ENCODE measurements at regions not wholly inside any gene's neighbourhood (a gene's known extent, or its start where the extent isn't known, plus 50 kb on each side); places are given as distances from the start of the nearest gene placed in this dataset.

DNA sequence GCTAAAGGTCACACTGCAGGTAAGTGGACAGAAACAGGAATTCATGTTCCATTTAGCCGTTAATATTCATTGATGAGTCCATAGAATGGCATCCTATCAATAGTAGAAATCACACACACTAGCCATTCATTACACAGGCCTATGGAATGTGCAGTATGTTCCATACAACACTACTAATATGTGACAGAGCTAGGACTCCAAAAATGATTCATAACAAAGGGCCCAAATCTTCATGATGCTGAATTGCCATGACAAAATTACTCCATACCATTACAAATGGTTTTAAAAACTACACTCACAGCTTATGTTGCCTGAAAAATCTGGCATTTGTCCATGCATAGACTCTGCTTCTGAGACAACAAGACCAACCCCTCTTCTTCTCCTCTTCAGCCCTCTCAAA, 549.1 kb downstream of the XPNPEP1 start:
- H3K4me3 Mint-ChIP-seq: no peak overlapping the region
- H3K36me3 Mint-ChIP-seq: no peaks in the 10 kb centered on the region
- H3K27ac Mint-ChIP-seq: no peak overlapping the region
- TF ChIP-seq CTCF (conservative IDR thresholded peaks at IDR 0.05): no peak
- no peaks in the 10 kb centered on the region for H3K27me3 Mint-ChIP-seq
- no peaks in the 10 kb centered on the region for H3K4me1 Mint-ChIP-seq (ENCODE audit: unreplicated experiment)
- no peaks in the 10 kb centered on the region for H3K9me3 Mint-ChIP-seq
- DNase-seq (ENCODE audit: extremely low spot score, unreplicated experiment): no peak

GRCh38 chr10:109359316-109359715, 564.0 kb downstream of the XPNPEP1 start:
- Mint-ChIP-seq H3K4me3 (no peak overlapping the region), H3K36me3 (no peaks in the 10 kb centered on the region), H3K9me3 (no peaks in the 10 kb centered on the region), H3K27me3 (no peaks in the 10 kb centered on the region), H3K27ac (no peak overlapping the region), H3K4me1 (ENCODE audit: unreplicated experiment) (no peaks in the 10 kb centered on the region)
- TF ChIP-seq CTCF (conservative IDR thresholded peaks at IDR 0.05): no peak
- no peak for DNase-seq (ENCODE audit: extremely low spot score, unreplicated experiment)

DNA sequence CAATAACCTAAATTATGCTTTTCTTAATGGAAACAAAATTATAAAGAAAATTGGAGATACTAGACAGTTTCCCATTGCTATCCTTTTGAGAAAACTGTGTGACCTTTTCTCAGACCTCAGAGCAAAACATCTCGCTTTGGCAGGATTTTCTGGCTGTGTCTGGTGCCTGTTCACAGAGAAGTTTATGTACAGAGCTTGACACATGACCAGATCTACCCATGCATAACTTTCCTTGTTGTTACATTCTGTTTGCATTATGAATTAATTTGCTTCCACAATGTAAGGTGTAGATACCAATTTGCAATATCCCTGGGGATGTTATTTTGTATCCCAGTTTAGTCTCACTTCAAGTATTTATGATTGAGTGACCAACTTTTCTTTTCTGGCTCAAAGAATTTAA, 565.0 kb downstream of the XPNPEP1 start:
- Mint-ChIP-seq H3K9me3 (no peaks in the 10 kb centered on the region), H3K27me3 (no peaks in the 10 kb centered on the region), H3K4me1 (ENCODE audit: unreplicated experiment) (no peaks in the 10 kb centered on the region), H3K4me3 (no peak overlapping the region), H3K27ac (no peak overlapping the region), H3K36me3 (no peaks in the 10 kb centered on the region)
- DNase-seq (ENCODE audit: extremely low spot score, unreplicated experiment): no peak
- TF ChIP-seq CTCF (conservative IDR thresholded peaks at IDR 0.05): no peak

DNA sequence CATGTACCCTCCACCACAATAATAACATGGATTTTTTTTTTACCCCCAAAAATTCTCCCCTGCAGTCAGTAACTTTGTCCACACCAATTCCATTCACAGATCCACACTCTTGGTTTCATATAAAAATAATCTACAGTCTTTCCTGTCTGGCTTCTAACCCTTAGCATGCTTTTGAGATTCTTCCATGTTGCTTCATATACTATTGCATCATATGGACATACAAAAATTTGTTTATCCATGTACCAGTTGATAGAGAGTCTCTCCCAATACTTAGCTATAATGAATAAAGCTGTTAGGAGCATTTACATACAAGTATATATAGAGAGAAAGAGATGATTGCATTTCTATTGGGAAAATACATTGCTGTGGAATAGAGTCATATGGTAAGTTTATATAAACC, 575.0 kb downstream of the XPNPEP1 start:
- no peaks in the 10 kb centered on the region for H3K36me3 Mint-ChIP-seq
- H3K4me1 Mint-ChIP-seq (ENCODE audit: unreplicated experiment): no peaks in the 10 kb centered on the region
- H3K27ac Mint-ChIP-seq: no peak overlapping the region
- H3K27me3 Mint-ChIP-seq: no peaks in the 10 kb centered on the region
- no peak for TF ChIP-seq CTCF (conservative IDR thresholded peaks at IDR 0.05)
- no peak overlapping the region for H3K4me3 Mint-ChIP-seq
- H3K9me3 Mint-ChIP-seq: no peaks in the 10 kb centered on the region
- no peak for DNase-seq (ENCODE audit: extremely low spot score, unreplicated experiment)

DNA sequence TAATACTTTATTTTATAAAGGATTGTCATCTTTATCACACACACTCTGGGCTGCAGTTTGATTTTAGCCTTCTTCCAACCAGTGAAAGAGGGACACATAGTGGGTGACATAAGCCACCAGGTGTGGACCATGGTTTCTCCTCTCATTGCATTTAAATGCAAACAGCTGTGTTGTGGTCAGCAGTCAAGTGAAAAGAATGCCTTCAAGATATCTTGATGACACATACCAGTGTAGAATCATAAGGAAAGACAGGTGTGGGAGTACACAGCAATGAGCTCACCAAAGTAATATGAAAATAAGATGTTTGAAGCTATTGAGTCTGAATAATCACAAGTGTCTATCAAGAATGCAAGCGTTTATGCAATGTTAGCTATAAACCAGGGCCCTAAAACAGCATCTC, 580.0 kb downstream of the XPNPEP1 start:
- H3K36me3 Mint-ChIP-seq: no peaks in the 10 kb centered on the region

More for the DNA sequence above, 580.0 kb downstream of the XPNPEP1 start:
- Mint-ChIP-seq H3K4me3 (no peak overlapping the region), H3K27me3 (peaks cover 1% of the 10 kb centered on the region), H3K9me3 (no peaks in the 10 kb centered on the region), H3K27ac (no peak overlapping the region), H3K4me1 (ENCODE audit: unreplicated experiment) (no peaks in the 10 kb centered on the region)
- no peak for DNase-seq (ENCODE audit: extremely low spot score, unreplicated experiment)
- no peak for TF ChIP-seq CTCF (conservative IDR thresholded peaks at IDR 0.05)

Data from type B pancreatic cell (in vitro differentiated cells).